T1000 (cell line): ENCODE measurements at regions not wholly inside any gene's neighbourhood (a gene's known extent, or its start where the extent isn't known, plus 50 kb on each side); places are given as distances from the start of the nearest gene placed in this dataset.
"Not testable (repeated sequence)": the region's sequence is repeated elsewhere in the genome, so short reads cannot be mapped to it uniquely, and the experiment has no call there.

Source experiments
- DNase-seq: peaks from one replicate; lab custom pipeline; 2025; ENCODE audit warnings: mixed read lengths; lab: John Stamatoyannopoulos, UW

DNA sequence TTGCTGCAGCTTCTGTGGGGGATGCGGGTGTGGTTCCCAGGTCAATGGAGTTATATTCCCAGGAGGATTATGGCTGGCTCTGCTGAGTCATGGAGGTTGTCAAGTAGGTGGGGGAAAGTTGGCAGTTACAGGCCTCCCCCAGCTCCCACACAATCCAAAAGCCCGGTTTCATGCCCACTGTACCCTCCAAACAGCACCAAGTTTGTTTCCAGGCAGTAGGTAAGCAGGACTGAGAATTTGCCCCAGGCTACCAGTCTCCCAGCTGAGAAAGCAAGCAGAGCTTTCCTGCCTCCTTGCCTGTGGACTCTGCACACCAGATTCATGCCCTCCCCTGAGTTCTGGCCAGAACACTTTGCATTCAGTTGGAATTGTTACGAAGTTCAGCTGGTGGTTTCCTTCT is 578.2 kb downstream of the MEI4 start:
- DNase-seq = no peak

DNA sequence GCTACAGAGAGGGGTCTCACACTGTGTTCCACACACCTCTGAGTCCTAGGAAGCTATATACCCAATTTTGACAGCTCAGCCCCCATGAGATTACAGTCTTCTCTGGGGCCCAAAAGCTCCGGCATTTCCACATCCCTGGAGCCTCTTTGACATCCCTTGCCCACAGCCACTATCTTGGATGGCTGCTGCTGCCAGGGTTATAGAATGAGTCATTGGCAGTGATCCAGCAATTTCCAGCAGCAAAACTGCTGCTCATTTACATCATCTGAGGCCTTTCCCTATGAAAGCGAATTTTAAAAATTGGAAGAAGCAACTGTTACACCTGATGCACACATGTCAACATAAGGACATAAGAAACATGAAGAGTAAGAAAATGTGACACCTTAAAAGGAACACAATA is 590.7 kb downstream of the MEI4 start:
- DNase-seq = no peak

GRCh38 chr6:78251931-78252330 is 599.1 kb downstream of the MEI4 start:
- no peak for DNase-seq

DNA sequence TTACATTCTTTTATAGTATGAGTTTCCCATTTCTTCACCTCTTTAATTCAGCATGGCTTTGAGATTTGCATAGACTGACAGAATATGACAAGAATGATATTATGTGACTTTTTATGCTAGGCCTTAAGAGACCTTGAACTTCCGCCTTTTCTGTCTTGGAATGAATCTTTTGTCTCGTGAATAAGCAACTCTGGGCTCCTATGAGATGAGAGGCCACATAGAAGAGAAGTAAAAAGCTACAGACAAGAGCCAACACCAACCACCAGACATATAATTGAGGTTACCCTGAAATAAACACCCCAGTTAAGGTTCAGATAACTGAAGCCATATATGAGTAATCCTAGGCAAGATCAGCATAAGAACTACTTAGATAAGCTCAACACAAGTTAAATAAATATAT is 600.8 kb downstream of the MEI4 start:
- no peak for DNase-seq

DNA sequence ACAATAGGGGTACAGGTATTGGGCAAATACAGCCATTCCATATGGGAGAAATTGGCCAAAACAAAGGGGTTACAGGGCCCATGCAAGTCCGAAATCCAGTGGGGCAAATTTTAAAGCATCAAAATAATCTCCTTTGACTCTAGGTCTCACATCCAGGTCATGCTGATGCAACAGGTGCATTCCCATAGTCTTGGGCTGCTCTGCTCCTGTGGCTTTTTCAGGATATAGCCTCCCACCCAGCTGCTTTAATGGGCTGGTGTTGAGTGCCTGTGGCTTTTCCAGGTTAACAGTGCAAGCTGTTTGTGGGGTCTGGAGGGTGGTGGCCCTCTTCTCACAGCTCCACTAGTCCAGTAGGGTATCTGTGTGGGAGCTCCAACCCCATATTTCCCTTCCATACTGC is 607.1 kb downstream of the MEI4 start:
- DNase-seq = no peak

DNA sequence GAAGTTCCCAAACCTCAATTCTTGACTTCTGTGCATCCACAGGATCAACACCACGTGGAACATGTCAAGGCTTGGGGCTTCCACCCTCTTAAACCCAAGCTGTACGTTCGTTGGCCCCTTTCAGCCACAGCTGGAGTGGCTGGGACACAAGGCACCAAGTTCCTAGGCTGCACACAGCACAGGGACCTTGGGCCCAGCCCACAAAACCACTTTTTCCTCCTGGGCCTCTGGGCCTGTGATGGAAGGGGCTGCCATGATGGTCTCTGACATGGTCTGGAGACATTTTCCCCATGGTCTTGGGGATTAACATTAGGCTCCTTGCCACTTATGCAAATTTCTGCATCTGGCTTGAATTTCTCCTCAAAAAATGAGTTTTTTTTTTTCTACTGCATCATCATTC is 606.9 kb upstream of the IRAK1BP1 start:
- DNase-seq = not testable (repeated sequence)

- no peak for DNase-seq
Measured at GRCh38 chr6:78268591-78269452, 598.5 kb upstream of the IRAK1BP1 start.

GRCh38 chr6:78300885-78301284 is 566.5 kb upstream of the IRAK1BP1 start:
- no peak for DNase-seq

DNA sequence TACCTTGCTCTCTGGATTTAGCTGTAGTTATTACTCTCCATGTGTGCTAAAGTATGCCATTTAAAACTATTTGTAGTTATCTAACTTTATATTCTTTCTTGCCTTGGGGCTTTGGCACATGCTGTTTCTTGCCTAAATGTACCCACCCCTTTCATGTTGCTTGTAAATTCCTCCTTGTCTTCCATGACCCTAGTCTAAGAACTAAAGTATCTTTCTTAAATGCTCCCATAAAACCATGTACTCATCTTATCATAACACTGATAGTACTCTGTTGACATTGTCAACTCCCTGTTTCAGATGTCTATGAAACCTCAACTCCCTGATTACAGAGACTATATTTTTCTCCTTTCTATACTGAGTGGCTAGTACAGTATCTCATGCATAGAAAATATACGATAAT is 564.9 kb upstream of the IRAK1BP1 start:
- DNase-seq = no peak

DNA sequence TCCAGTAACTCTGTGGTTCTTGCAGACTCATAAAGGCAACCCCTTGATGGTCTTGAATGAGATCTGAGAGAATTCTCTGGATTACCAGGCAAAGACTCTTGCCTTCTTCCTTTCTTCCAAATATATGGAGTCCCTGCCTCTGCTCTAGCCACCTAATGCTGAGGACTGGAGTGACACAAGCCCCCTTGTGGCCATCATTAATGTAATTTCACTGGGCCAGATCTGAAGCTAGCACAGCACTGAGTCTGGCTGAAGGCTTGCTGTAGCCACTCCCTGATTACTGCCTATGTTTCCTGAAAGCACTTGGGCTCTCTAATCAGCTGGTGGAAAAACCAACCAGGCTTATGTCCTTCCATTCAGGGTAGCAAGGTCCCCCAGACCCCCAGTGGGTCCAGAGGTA is 559.3 kb upstream of the IRAK1BP1 start:
- no peak for DNase-seq

DNA sequence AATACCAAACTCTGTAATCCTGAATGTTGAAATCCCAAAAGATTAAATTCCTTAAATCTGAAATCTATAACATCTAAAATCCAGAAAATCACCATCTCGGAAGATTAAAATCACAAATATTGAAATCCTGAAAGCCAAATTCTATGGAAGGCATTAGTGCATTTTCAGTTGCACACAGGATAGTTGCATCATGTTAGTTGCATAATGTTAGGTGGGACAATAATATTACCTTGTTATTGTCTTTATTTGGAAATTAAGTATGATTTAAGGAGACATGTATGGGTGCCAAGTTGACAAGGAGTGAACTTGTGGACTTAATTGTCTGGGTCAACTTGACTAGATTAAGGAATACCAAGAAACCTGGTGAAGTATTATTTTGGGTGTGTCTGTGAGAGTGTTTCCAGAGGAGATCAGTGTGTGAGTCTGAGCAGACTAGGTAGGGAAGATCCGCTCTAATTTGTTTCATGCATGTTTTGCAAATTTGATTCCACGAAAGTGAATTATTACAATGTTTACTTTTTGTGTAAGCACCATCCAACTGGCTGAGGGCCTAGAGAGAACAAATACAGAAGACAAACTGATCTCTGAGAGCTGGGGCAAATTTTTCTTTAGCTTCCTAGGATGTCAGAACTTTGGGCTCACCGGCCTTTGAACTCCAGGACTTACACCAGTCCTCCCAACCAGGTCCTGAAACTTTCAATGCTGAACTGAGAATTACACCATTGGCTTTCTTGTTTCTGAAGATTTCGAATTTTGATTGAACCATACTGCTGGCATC is 545.1 kb upstream of the IRAK1BP1 start:
- no peak for DNase-seq

GRCh38 chr6:78324213-78324612 is 543.1 kb upstream of the IRAK1BP1 start:
- no peak for DNase-seq

DNA sequence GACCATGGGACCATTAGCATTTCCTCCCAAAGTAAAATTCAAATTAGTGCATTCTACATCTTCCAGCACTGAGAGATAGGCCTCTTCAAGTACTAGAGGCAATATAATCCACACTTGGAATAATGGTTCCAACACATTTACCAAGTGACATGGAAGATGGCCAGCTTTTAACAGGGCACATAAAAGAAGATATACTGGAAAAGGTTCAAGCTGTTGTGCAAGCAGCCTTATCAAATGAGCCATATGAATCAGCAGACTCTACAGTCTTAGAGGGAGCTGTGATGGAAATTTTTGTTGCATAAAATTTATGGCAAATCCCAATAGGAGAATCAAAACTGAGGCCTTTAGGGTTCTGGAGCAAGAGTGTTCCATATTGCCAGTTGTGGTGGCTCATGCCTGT is 526.6 kb upstream of the IRAK1BP1 start:
- no peak for DNase-seq

GRCh38 chr6:78345882-78346281 is 521.5 kb upstream of the IRAK1BP1 start:
- DNase-seq = no peak

- DNase-seq = no peak
Measured at GRCh38 chr6:78347191-78347916, 520.0 kb upstream of the IRAK1BP1 start.

DNA sequence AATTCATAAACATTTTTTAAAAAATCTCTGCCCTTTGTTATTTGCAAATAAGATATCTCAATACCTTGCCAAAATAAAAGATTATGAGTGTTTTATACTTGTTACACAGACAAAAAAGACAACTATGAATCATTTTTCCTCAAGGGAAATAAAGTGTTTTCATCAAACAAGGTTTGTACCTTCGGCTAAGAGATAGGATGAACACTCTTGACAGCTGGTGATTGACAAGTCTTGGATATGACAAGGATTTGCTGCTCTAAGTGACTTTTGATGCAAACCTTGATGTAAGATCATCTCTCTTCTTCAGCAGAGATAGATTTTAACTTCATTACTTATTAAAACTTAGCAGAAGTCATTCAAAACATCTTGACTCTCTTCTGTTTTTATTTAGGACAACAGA is 514.3 kb upstream of the IRAK1BP1 start:
- DNase-seq = no peak

DNA sequence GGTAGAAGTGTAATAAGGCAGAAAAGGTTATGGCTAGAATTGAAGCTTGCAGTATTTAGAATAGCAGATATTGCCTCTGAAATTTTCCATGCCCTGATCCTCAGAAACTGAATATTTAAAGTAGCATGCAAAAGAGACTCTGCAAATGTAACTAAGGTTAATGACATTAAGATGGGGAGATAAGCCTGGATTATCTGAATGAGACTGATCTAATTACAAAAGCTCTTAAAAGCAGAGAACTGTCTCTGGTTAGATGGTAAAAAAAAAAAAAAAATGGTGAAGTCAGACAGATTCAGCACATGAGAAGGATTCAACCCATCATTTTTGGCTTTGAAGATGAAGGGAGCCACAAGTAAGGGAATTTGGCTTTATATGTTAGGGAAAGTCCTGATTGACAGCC is 503.7 kb upstream of the IRAK1BP1 start:
- no peak for DNase-seq

DNA sequence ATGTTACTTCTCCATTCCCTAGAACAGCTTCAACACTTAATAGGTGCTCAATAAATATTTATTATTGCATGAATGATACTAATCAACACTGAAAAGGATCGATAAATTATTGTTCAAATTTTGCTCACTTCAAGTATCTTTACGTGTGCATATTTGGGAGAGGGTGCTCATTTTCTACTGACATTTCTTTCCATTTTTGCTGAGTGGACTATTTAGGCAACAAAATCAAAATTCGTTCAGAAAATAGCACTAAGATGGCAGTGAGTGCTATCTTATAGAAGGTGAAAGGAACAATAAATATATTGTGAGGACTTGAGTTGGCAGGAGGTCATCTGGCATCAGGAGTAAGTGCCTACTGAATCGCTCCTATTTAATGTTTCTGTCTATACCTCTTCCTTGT is 501.9 kb upstream of the IRAK1BP1 start:
- no peak for DNase-seq

GRCh38 chr6:78377056-78377455 is 490.3 kb upstream of the IRAK1BP1 start:
- no peak for DNase-seq

DNA sequence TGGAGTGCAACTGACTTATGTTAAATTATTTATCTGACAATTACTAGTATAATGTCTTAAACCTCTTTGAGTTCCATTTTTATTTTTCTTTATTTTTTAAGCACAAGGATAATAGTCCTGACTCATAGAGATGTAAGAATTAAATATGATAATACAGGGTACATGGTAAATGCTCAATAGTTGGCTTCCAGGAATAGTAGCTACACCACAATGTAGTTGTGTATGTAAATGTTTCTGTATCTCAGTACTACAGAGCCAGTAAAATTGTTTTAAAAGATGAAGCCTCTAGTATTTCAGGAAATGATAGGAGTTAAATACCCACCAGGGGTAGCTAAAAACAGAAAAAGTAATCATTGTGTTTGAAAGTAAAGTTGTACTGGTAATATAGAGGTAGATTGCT is 487.4 kb upstream of the IRAK1BP1 start:
- no peak for DNase-seq

DNA sequence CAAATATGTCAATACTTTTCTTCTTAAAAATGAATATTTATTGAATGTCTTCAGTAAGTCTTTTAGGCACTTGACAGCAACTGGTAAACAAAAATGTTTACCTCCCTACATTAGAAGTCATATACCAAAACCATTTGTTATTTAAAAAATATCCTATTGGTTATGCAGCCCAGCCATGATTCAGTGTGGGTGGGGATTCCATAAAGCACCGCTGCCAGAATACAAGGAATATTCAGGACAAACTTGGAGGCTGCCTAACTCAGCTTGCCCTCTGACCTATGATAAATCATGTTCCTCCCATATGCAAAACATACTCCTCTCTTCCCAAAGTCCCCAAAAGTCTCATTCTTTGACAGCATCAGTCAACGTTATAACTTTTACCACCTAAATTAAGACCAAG is 486.8 kb upstream of the IRAK1BP1 start:
- DNase-seq = no peak

DNA sequence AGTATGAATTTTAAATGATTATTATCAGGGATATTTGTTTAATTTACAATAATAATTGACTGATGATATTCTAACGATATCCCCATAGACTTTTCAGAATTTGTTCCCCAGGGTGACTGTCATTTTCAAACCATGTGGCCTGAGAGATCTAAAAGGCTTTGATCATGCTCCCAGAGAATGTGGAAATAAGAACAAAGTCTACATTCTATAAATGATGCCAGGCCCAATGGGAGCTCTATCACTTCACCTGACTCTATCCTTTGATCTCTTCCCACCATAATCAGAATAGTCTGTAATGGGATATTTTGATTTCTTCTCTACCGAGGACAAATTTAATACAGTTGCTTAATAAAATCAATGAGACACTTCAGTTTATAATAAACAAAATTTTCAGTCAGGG is 483.4 kb upstream of the IRAK1BP1 start:
- no peak for DNase-seq

DNA sequence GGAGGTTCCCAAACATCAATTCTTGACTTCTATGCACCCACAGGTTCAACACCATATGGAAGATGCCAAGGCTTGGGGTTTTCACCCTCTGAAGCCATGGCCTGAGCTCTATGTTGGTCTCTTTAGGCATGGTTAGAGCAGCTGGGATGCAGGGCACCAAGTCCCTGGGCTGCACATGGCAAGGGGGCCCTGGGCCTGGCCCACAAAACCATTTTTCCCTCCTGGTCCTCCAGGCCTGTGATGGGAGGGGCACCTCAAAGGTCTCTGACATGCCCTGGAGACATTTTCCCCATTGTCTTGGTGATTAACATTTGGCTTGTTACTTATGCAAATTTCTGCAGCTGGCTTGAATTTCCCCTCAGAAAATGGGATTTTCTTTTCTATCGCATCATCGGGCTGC is 480.5 kb upstream of the IRAK1BP1 start:
- not testable (repeated sequence) for DNase-seq
